ENCODE measurements at regions not wholly inside any gene's neighbourhood (a gene's known extent, or its start where the extent isn't known, plus 50 kb on each side); places are given as distances from the start of the nearest gene placed in this dataset.

DNA sequence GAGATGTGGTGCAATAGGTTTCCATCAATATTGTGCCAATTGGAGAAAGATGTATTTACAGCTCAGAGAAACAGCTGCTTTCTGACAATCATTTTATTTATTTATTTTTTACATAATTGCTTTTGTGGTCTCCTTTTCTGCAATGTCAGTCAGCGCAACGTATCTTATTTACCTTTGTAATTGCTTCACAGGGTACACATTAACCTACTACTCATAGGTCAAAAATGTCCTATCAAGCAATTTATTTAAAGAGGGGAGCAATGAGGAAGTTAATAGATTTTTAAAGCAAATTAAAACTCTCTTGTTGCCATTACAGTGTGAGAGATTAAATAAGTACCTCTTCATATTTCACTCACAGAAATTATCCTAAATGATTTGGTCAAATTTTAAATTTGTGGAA is 291.0 kb downstream of the CALCRL start:
- Histone ChIP-seq H3K4me2 (ENCODE audit: low read depth, low read length, poor library complexity, severe bottlenecking) (no peak overlapping the region), H3K27ac (ENCODE audit: low read depth, low read length) (no peak overlapping the region), H3K36me3 (ENCODE audit: low read length) (no peaks in the 10 kb centered on the region), H3K9ac (ENCODE audit: low read length) (no peak overlapping the region), H2AFZ (ENCODE audit: low read depth, low read length, severe bottlenecking) (no peak overlapping the region), H3K27me3 (ENCODE audit: low read length) (no peaks in the 10 kb centered on the region), H3K79me2 (ENCODE audit: insufficient read depth, low read length) (no peaks in the 10 kb centered on the region), H3F3A (ENCODE audit: insufficient read depth) (no peaks in the 10 kb centered on the region), H3K9me3 (ENCODE audit: insufficient read depth, low read length) (no peaks in the 10 kb centered on the region), H4K20me1 (ENCODE audit: low read depth, low read length) (no peaks in the 10 kb centered on the region), H3K4me3 (ENCODE audit: insufficient read depth, low read length, poor library complexity, severe bottlenecking) (no peak overlapping the region), H3K9me2 (replicated peaks; ENCODE audit: insufficient read depth, low read length) (no peaks in the 10 kb centered on the region)
- TF ChIP-seq, protein P1, sequence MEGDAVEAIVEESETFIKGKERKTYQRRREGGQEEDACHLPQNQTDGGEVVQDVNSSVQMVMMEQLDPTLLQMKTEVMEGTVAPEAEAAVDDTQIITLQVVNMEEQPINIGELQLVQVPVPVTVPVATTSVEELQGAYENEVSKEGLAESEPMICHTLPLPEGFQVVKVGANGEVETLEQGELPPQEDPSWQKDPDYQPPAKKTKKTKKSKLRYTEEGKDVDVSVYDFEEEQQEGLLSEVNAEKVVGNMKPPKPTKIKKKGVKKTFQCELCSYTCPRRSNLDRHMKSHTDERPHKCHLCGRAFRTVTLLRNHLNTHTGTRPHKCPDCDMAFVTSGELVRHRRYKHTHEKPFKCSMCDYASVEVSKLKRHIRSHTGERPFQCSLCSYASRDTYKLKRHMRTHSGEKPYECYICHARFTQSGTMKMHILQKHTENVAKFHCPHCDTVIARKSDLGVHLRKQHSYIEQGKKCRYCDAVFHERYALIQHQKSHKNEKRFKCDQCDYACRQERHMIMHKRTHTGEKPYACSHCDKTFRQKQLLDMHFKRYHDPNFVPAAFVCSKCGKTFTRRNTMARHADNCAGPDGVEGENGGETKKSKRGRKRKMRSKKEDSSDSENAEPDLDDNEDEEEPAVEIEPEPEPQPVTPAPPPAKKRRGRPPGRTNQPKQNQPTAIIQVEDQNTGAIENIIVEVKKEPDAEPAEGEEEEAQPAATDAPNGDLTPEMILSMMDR (IDR thresholded peaks at IDR 0.05; ENCODE audit: insufficient read depth, low read length, poor library complexity, severe bottlenecking), result no peak
- no peak for TF ChIP-seq EZH2phosphoT487 (conservative IDR thresholded peaks at IDR 0.05; ENCODE audit: low read length)

DNA sequence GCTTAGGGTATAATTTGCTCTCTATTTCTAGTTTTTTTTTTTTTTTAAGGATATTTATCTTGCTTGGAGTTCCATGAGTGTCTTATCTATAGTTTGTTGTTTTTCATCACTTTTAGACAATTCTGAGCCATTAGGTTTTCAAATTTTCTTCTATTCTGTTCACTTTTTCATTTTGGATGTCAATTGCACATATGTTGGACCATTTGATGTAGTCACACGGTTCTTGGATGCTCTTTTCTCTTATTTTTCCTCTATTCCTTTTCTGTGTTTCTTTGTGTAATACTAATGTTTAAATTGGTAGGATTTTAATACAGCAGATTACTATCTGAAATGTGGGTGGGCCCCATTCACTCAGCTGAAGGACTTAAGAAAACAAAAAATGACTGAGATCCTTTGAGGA is 292.6 kb downstream of the CALCRL start:
- no peaks in the 10 kb centered on the region for H3K9me2 ChIP-seq (replicated peaks; ENCODE audit: insufficient read depth, low read length)
- H3K9me3 ChIP-seq (ENCODE audit: insufficient read depth, low read length), result no peaks in the 10 kb centered on the region
- H3K4me2 ChIP-seq (ENCODE audit: low read depth, low read length, poor library complexity, severe bottlenecking), result no peak overlapping the region
- no peak overlapping the region for H3K4me3 ChIP-seq (ENCODE audit: insufficient read depth, low read length, poor library complexity, severe bottlenecking)
- TF ChIP-seq EZH2phosphoT487 (conservative IDR thresholded peaks at IDR 0.05; ENCODE audit: low read length), result no peak
- TF ChIP-seq, protein P1 (IDR thresholded peaks at IDR 0.05; ENCODE audit: insufficient read depth, low read length, poor library complexity, severe bottlenecking), result no peak
- no peak overlapping the region for H3K9ac ChIP-seq (ENCODE audit: low read length)
- no peaks in the 10 kb centered on the region for H3K27me3 ChIP-seq (ENCODE audit: low read length)
- H2AFZ ChIP-seq (ENCODE audit: low read depth, low read length, severe bottlenecking), result no peak overlapping the region
- no peaks in the 10 kb centered on the region for H4K20me1 ChIP-seq (ENCODE audit: low read depth, low read length)
- no peak overlapping the region for H3K27ac ChIP-seq (ENCODE audit: low read depth, low read length)
- H3K36me3 ChIP-seq (ENCODE audit: low read length), result no peaks in the 10 kb centered on the region
- no peaks in the 10 kb centered on the region for H3K79me2 ChIP-seq (ENCODE audit: insufficient read depth, low read length)
- H3F3A ChIP-seq (ENCODE audit: insufficient read depth), result no peaks in the 10 kb centered on the region

DNA sequence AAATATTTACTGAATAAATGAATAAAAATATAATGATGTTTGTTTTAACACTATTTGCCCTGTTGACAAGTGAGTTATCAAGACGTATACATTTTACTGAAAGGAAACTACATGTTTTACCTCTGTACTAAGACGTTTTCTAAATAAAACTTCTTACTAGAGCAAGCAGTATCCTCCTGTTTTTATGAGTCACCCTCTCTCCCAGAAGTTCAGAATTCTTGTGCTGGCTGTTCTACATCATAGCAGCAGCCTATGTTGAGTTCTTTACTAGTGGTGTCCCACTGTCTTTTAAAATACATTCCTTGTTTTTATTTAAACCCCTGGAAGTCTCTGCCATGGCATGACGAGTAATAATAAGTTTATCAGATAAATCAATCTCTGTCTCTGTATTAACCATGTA is 297.4 kb downstream of the CALCRL start:
- no peaks in the 10 kb centered on the region for H3F3A ChIP-seq (ENCODE audit: insufficient read depth)
- no peak overlapping the region for H3K4me2 ChIP-seq (ENCODE audit: low read depth, low read length, poor library complexity, severe bottlenecking)
- no peaks in the 10 kb centered on the region for H3K79me2 ChIP-seq (ENCODE audit: insufficient read depth, low read length)
- no peak overlapping the region for H2AFZ ChIP-seq (ENCODE audit: low read depth, low read length, severe bottlenecking)
- H3K9me3 ChIP-seq (ENCODE audit: insufficient read depth, low read length), result no peaks in the 10 kb centered on the region
- no peaks in the 10 kb centered on the region for H4K20me1 ChIP-seq (ENCODE audit: low read depth, low read length)
- H3K9me2 ChIP-seq (replicated peaks; ENCODE audit: insufficient read depth, low read length), result no peaks in the 10 kb centered on the region
- no peak overlapping the region for H3K9ac ChIP-seq (ENCODE audit: low read length)
- H3K27ac ChIP-seq (ENCODE audit: low read depth, low read length), result no peak overlapping the region
- H3K36me3 ChIP-seq (ENCODE audit: low read length), result no peaks in the 10 kb centered on the region
- H3K4me3 ChIP-seq (ENCODE audit: insufficient read depth, low read length, poor library complexity, severe bottlenecking), result no peak overlapping the region
- no peaks in the 10 kb centered on the region for H3K27me3 ChIP-seq (ENCODE audit: low read length)
- no peak for TF ChIP-seq EZH2phosphoT487 (conservative IDR thresholded peaks at IDR 0.05; ENCODE audit: low read length)
- TF ChIP-seq, protein P1 (IDR thresholded peaks at IDR 0.05; ENCODE audit: insufficient read depth, low read length, poor library complexity, severe bottlenecking), result no peak
